A549 (cell line): ENCODE measurements at regions not wholly inside any gene's neighbourhood (a gene's known extent, or its start where the extent isn't known, plus 50 kb on each side); places are given as distances from the start of the nearest gene placed in this dataset.

ENCODE experiments used
- ATAC-seq, 2 experiments: fragments of 200-7000 bp in 1 of 2; fragments of >200 bp in 1 of 2; cut with Nextera tagmentation in 1 of 2; cut with Tn5 transposase in 1 of 2; 3 replicates each; pipeline versions ENCODE4 v1.8.0 to v1.9.1; 2018 to 2020; ENCODE audit warnings: mild to moderate bottlenecking in 1 of 2, moderate library complexity in 1 of 2
- CTCF ChIA-PET: fragments of 300-600 bp; sonication (Branson Sonifier 250); formaldehyde crosslinking; extraction: SDS; loops from one replicate; lab custom pipeline; 2021; ENCODE audit warnings: antibody characterized with exemption, inconsistent platforms; lab: Yijun Ruan, JAX
- POLR2A ChIA-PET: fragments of 350-600 bp; formaldehyde crosslinking; extraction: SDS; loops from one replicate; lab custom pipeline; 2021; ENCODE audit warnings: antibody characterized with exemption, inconsistent platforms; lab: Yijun Ruan, JAX
- DNase-seq, 2 experiments: peaks; one replicate each; pipeline versions ENCODE4 v3.0.0 to v3.0.0-alpha.2; 2011 to 2016; ENCODE audit warnings: low read depth in 1 of 2, low spot score in 1 of 2
- FAIRE-seq: peaks from 2 replicates; lab custom pipeline; 2011; peaks lifted over from hg19 to GRCh38; lab: Jason Lieb, UNC
- H3K27ac ChIP-seq, 2 experiments: fragments of >200 bp; sonication (Bioruptor Twin); formaldehyde crosslinking; 3 replicates each; pipeline ENCODE4 v1.5.1; 2016 to 2017
- H3K4me1 ChIP-seq: fragments of >200 bp; sonication (Bioruptor Twin); formaldehyde crosslinking; 3 replicates; pipeline ENCODE4 v1.6.1; 2016
- H3K4me2 ChIP-seq: fragments of >200 bp; sonication (Bioruptor Twin); formaldehyde crosslinking; 3 replicates; pipeline ENCODE4 v1.6.1; 2016
- H3K4me3 ChIP-seq: fragments of >200 bp; sonication (Bioruptor Twin); formaldehyde crosslinking; 3 replicates; pipeline ENCODE4 v1.5.1; 2016
- H3K9me3 ChIP-seq: fragments of >200 bp; sonication (Bioruptor Twin); formaldehyde crosslinking; 3 replicates; pipeline ENCODE4 v1.6.1; 2016
- ATOH8 ChIP-seq: fragments of 250-450 bp; sonication (Bioruptor Pico); IDR thresholded peaks from 2 replicates; pipeline ENCODE4 v1.5.0; 2020; ENCODE audit warnings: low read depth, mild to moderate bottlenecking, moderate library complexity
- CEBPB ChIP-seq, 2 experiments: fragments of >200 bp in 1 of 2; sonication (Bioruptor Twin) in 1 of 2; formaldehyde crosslinking in 1 of 2; IDR thresholded peaks; 2 replicates each; pipeline ENCODE4 v1.6.1; 2012 to 2016
- CHD2 ChIP-seq: fragments of 150-350 bp; IDR thresholded peaks from 2 replicates; pipeline ENCODE4 v1.6.1; 2014; ENCODE audit warnings: low read length; ENCODE audit not compliant: partially characterized antibody
- CHD4 ChIP-seq: fragments of 200-600 bp; sonication (generic); IDR thresholded peaks from 2 replicates; pipeline ENCODE4 v1.6.1; 2016; ENCODE audit warnings: antibody characterized with exemption, mild to moderate bottlenecking, borderline replicate concordance
- CTCF ChIP-seq: fragments of >200 bp; sonication (Bioruptor Twin); formaldehyde crosslinking; IDR thresholded peaks from 3 replicates; pipeline ENCODE4 v1.5.1; 2016
- E2F6 ChIP-seq: IDR thresholded peaks from 2 replicates; pipeline ENCODE4 v1.6.1; 2012; ENCODE audit warnings: low read depth, borderline replicate concordance
- EHF ChIP-seq: fragments of 250-450 bp; sonication (Bioruptor Pico); IDR thresholded peaks from 2 replicates; pipeline ENCODE4 v1.5.0; 2020; ENCODE audit warnings: mild to moderate bottlenecking
- FOSB ChIP-seq: fragments of 250-450 bp; sonication (Bioruptor Pico); IDR thresholded peaks from 2 replicates; pipeline ENCODE4 v1.5.0; 2020; ENCODE audit warnings: mild to moderate bottlenecking, moderate library complexity
- GATA3 ChIP-seq: IDR thresholded peaks from 2 replicates; pipeline ENCODE4 v1.6.1; 2012; ENCODE audit warnings: borderline replicate concordance
- HDAC2 ChIP-seq: fragments of 200-600 bp; sonication (generic); IDR thresholded peaks from 2 replicates; pipeline ENCODE4 v1.6.1; 2016
- HMGXB4 ChIP-seq: fragments of 250-450 bp; sonication (Bioruptor Pico); IDR thresholded peaks from 2 replicates; pipeline ENCODE4 v1.5.0; 2021; ENCODE audit warnings: mild to moderate bottlenecking, moderate library complexity, borderline replicate concordance
- HOXA7 ChIP-seq: fragments of 250-450 bp; sonication (Bioruptor Pico); IDR thresholded peaks from 2 replicates; pipeline ENCODE4 v1.5.0; 2020; ENCODE audit warnings: mild to moderate bottlenecking, moderate library complexity
- HOXB5 ChIP-seq: fragments of 250-450 bp; sonication (Bioruptor Pico); IDR thresholded peaks from 2 replicates; pipeline ENCODE4 v1.5.0; 2020; ENCODE audit warnings: mild to moderate bottlenecking, moderate library complexity
- JUN ChIP-seq, 2 experiments: fragments of >200 bp; sonication (Bioruptor Twin); formaldehyde crosslinking; IDR thresholded peaks; 2 replicates in 1 of 2; 3 replicates in 1 of 2; pipeline ENCODE4 v1.6.1; 2016 to 2017
- KDM1A ChIP-seq: fragments of 200-600 bp; sonication (generic); IDR thresholded peaks from 2 replicates; pipeline ENCODE4 v1.6.1; 2016; ENCODE audit warnings: low read depth, mild to moderate bottlenecking
- KDM5A ChIP-seq: fragments of 200-600 bp; sonication (generic); IDR thresholded peaks from 2 replicates; pipeline ENCODE4 v1.6.1; 2016; ENCODE audit warnings: antibody characterized with exemption, mild to moderate bottlenecking
- MYC ChIP-seq: IDR thresholded peaks from 2 replicates; pipeline ENCODE4 v1.6.1; 2012; ENCODE audit warnings: mild to moderate bottlenecking, inconsistent platforms, low read length, improper control_type of control experiment, borderline replicate concordance
- NR3C1 ChIP-seq: fragments of >200 bp; sonication (Bioruptor Twin); formaldehyde crosslinking; IDR thresholded peaks from 3 replicates; pipeline ENCODE4 v1.6.1; 2017
- POLR2AphosphoS2 ChIP-seq: conservative IDR thresholded peaks from 2 replicates; pipeline ENCODE4 v1.6.1; 2012; ENCODE audit warnings: low read length, improper control_type of control experiment, inconsistent platforms
- RARB ChIP-seq: fragments of 250-450 bp; sonication (Bioruptor Pico); IDR thresholded peaks from 2 replicates; pipeline ENCODE4 v1.8.0; 2021; ENCODE audit warnings: mild to moderate bottlenecking, moderate library complexity
- SREBF2 ChIP-seq: fragments of 450-650 bp; IDR thresholded peaks from 2 replicates; pipeline ENCODE4 v1.6.1; 2014; ENCODE audit warnings: mild to moderate bottlenecking, moderate library complexity
- TFCP2L1 ChIP-seq: fragments of 250-450 bp; sonication (Bioruptor Pico); IDR thresholded peaks from 2 replicates; pipeline ENCODE4 v1.5.0; 2021; ENCODE audit warnings: mild to moderate bottlenecking
- TP53 ChIP-seq: fragments of 250-450 bp; sonication (Bioruptor Pico); IDR thresholded peaks from 2 replicates; pipeline ENCODE4 v1.5.0; 2021; ENCODE audit warnings: mild to moderate bottlenecking, moderate library complexity
- WGBS: methylation state at CpG from one replicate; pipeline ENCODE4 v1.1.6; 2017; ENCODE audit errors: missing lambda C conversion rate; 5-methylcytosine and 5-hydroxymethylcytosine counted together

GRCh38 chr21:18144339-18144738, 100.3 kb upstream of the CHODL start (continued):
- no peak for TF ChIP-seq HOXB5 (CRISPR knock-in tag)
- TF ChIP-seq HOXA7 = no peak
- TF ChIP-seq GATA3 = no peak
- no peak for TF ChIP-seq JUN (IDR thresholded peaks at IDR 0.05)
- no peak for TF ChIP-seq TFCP2L1 (CRISPR knock-in tag)
- TF ChIP-seq FOSB (CRISPR knock-in tag) = no peak
- no peak for TF ChIP-seq RARB (CRISPR knock-in tag)

GRCh38 chr21:18142655-18143054, 102.0 kb upstream of the CHODL start:
- POLR2A ChIA-PET = no interaction called here
- no peaks in the 10 kb centered on the region for H3K9me3 ChIP-seq
- no peak for ATAC-seq
- H3K4me2 ChIP-seq = no peak overlapping the region
- CTCF ChIA-PET = no interaction called here
- DNase-seq = no peak
- no peak overlapping the region for H3K27ac ChIP-seq
- no peak for TF ChIP-seq CHD2
- TF ChIP-seq KDM1A = no peak
- TF ChIP-seq CTCF = no peak
- TF ChIP-seq TP53 (CRISPR knock-in tag) = no peak
- no peak for TF ChIP-seq POLR2AphosphoS2
- H3K4me3 ChIP-seq = no peak overlapping the region
- no peak for FAIRE-seq
- no peaks in the 10 kb centered on the region for H3K4me1 ChIP-seq

GRCh38 chr21:18138507-18138906, 106.1 kb upstream of the CHODL start:
- FAIRE-seq (no peak), ATAC-seq (no peak)
- no peaks in the 10 kb centered on the region for H3K4me1 ChIP-seq
- no peaks in the 10 kb centered on the region for H3K9me3 ChIP-seq
- no peak overlapping the region for H3K4me3 ChIP-seq
- no peak overlapping the region for H3K27ac ChIP-seq
- WGBS = 0% methylated on average over 3 of the region's 3 CpGs
- CTCF ChIA-PET = no interaction called here
- H3K4me2 ChIP-seq = no peak overlapping the region
- TF ChIP-seq SREBF2 = no peak
- no peak for TF ChIP-seq NR3C1
- no peak for TF ChIP-seq ATOH8 (CRISPR knock-in tag)
- no peak for TF ChIP-seq MYC
- TF ChIP-seq CHD4 = no peak
- no peak for TF ChIP-seq EHF
- no peak for TF ChIP-seq E2F6
- TF ChIP-seq HDAC2 = no peak
- no peak for TF ChIP-seq CEBPB (IDR thresholded peaks at IDR 0.05)
- TF ChIP-seq KDM5A = no peak
- TF ChIP-seq HMGXB4 (CRISPR knock-in tag) = no peak
- TF ChIP-seq, all 56 proteins: peak for 0
- no peak for DNase-seq
- POLR2A ChIA-PET = no interaction called here
